OCI-LY7 (cell line): ENCODE measurements at regions not wholly inside any gene's neighbourhood (a gene's known extent, or its start where the extent isn't known, plus 50 kb on each side); places are given as distances from the start of the nearest gene placed in this dataset.

ENCODE experiments used
- BruUV-seq: library from RNA; stranded (reverse); fragments of 400-500 nt; replicated peaks from 2 replicates; lab custom pipeline; 2021; lab: Mats Ljungman, UMichigan
- CTCF ChIA-PET: fragments of 300-600 bp; sonication (Branson Sonifier 250); formaldehyde crosslinking; loops from one replicate; lab custom pipeline; 2022; ENCODE audit warnings: antibody characterized with exemption; ENCODE audit not compliant: unreplicated experiment; lab: Charles Lee
- POLR2A ChIA-PET: fragments of 300-600 bp; sonication (Branson Sonifier 250); formaldehyde crosslinking; loops from one replicate; lab custom pipeline; 2022; ENCODE audit warnings: antibody characterized with exemption; lab: Charles Lee
- DNase-seq: peaks from one replicate; pipeline ENCODE4 v3.0.0-alpha.2; 2015; ENCODE audit warnings: low spot score
- H2AFZ ChIP-seq: fragments of 200-600 bp; sonication (generic), shearing (Covaris generic); 2 replicates; pipeline ENCODE4 v1.6.1; 2014; ENCODE audit warnings: mild to moderate bottlenecking, antibody characterized with exemption, low read length, moderate library complexity
- H3K27ac ChIP-seq: fragments of 200-600 bp; sonication (generic); 2 replicates; pipeline ENCODE4 v1.5.1; 2014; ENCODE audit warnings: mixed run types, low read depth, mild to moderate bottlenecking, moderate library complexity, low read length, inconsistent platforms; ENCODE audit not compliant: poor library complexity, severe bottlenecking
- H3K36me3 ChIP-seq: fragments of 200-600 bp; sonication (generic); 2 replicates; pipeline ENCODE4 v1.6.1; 2014; ENCODE audit warnings: mild to moderate bottlenecking, antibody characterized with exemption, low read length, moderate library complexity, mixed read lengths; ENCODE audit not compliant: insufficient read depth
- H3K4me1 ChIP-seq: fragments of 200-600 bp; sonication (generic); 2 replicates; pipeline ENCODE4 v1.5.1; 2014; ENCODE audit warnings: mild to moderate bottlenecking, low read length; ENCODE audit not compliant: insufficient read depth, poor library complexity, severe bottlenecking
- H3K4me2 ChIP-seq: fragments of 200-600 bp; sonication (generic); 2 replicates; pipeline ENCODE4 v1.6.1; 2014; ENCODE audit warnings: mild to moderate bottlenecking, low read length
- H3K4me3 ChIP-seq: fragments of 200-600 bp; sonication (generic); 2 replicates; pipeline ENCODE4 v1.5.1; 2014; ENCODE audit warnings: mild to moderate bottlenecking, low read depth, low read length; ENCODE audit not compliant: poor library complexity, severe bottlenecking
- H3K79me2 ChIP-seq: fragments of 200-600 bp; sonication (generic); 2 replicates; pipeline ENCODE4 v1.6.1; 2016; ENCODE audit warnings: low read depth, mild to moderate bottlenecking, low read length, moderate library complexity, mixed read lengths; ENCODE audit not compliant: insufficient read depth
- H3K9me2 ChIP-seq: fragments of 200-600 bp; sonication (generic); 2 replicates; pipeline ENCODE4 v1.6.1; 2016; ENCODE audit warnings: mild to moderate bottlenecking, low read length, mixed read lengths; ENCODE audit not compliant: insufficient read depth
- H3K9me3 ChIP-seq: fragments of 200-600 bp; sonication (generic); 2 replicates; pipeline ENCODE4 v1.6.1; 2014; ENCODE audit warnings: mild to moderate bottlenecking, mixed run types, low read length, mixed read lengths
- H4K20me1 ChIP-seq: fragments of 200-600 bp; sonication (generic); 2 replicates; pipeline ENCODE4 v1.6.1; 2014; ENCODE audit warnings: mild to moderate bottlenecking, antibody characterized with exemption, low read length, moderate library complexity, mixed read lengths; ENCODE audit not compliant: insufficient read depth
- CTCF ChIP-seq: fragments of 200-600 bp; sonication (generic); conservative IDR thresholded peaks from 2 replicates; pipeline ENCODE4 v1.5.1; 2014; ENCODE audit warnings: mild to moderate bottlenecking, antibody characterized with exemption, low read length, moderate library complexity, mixed read lengths
- EZH2phosphoT487 ChIP-seq: fragments of 200-600 bp; sonication (generic); IDR thresholded peaks from 2 replicates; pipeline ENCODE4 v1.6.1; 2018; ENCODE audit warnings: low read depth, borderline replicate concordance, mild to moderate bottlenecking, mixed run types, antibody characterized with exemption, low read length, moderate library complexity, mixed read lengths
- intact Hi-C: fragments of 100-400 bp; cut with micrococcal nuclease; formaldehyde crosslinking; loops from one replicate; pipeline ENCODE4 v1.10.0; 2022; ENCODE audit not compliant: unreplicated experiment

GRCh38 chr1:219783605-219784235 lies 144.6 kb downstream of the SLC30A10 start:
- Histone ChIP-seq H3K36me3 (no peaks in the 10 kb centered on the region), H3K9me2 (no peaks in the 10 kb centered on the region), H3K9me3 (no peaks in the 10 kb centered on the region), H4K20me1 (no peaks in the 10 kb centered on the region), H2AFZ (no peak overlapping the region), H3K79me2 (no peaks in the 10 kb centered on the region), H3K4me3 (no peak overlapping the region), H3K4me1 (no peaks in the 10 kb centered on the region), H3K4me2 (no peak overlapping the region), H3K27ac (no peak overlapping the region)
- BruUV-seq, result no TSS peak
- DNase-seq, result no peak
- ChIA-PET POLR2A (interaction anchor here (0.6 kb wide), 1 partner anchor 398 kb away, joined by 3 read pairs; no protein-coding TSS in a partner anchor), CTCF (no interaction called here)
- TF ChIP-seq EZH2phosphoT487, result no peak
- no peak for TF ChIP-seq CTCF
- intact Hi-C loops, result no loop called here

- no peaks in the 10 kb centered on the region for H3K4me1 ChIP-seq
- intact Hi-C loops, result no loop called here
- no peaks in the 10 kb centered on the region for H3K79me2 ChIP-seq
- no peaks in the 10 kb centered on the region for H4K20me1 ChIP-seq
- no peaks in the 10 kb centered on the region for H3K36me3 ChIP-seq
- ChIA-PET CTCF (no interaction called here), POLR2A (interaction anchor here (0.6 kb wide), 1 partner anchor 538 kb away, joined by 3 read pairs; no protein-coding TSS in a partner anchor)
- no peak overlapping the region for H3K27ac ChIP-seq
- no peaks in the 10 kb centered on the region for H3K9me3 ChIP-seq
- DNase-seq, result no peak
- H2AFZ ChIP-seq, result no peak overlapping the region
- H3K9me2 ChIP-seq, result no peaks in the 10 kb centered on the region
- no peak overlapping the region for H3K4me3 ChIP-seq
- BruUV-seq, result no TSS peak
- TF ChIP-seq EZH2phosphoT487 (no peak), CTCF (no peak)
- no peak overlapping the region for H3K4me2 ChIP-seq
Measured at GRCh38 chr1:219782929-219783328, 145.4 kb downstream of the SLC30A10 start.

GRCh38 chr1:219782311-219782710 lies 146.0 kb downstream of the SLC30A10 start:
- Histone ChIP-seq H4K20me1 (no peaks in the 10 kb centered on the region), H3K27ac (no peak overlapping the region), H3K4me3 (no peak overlapping the region), H3K36me3 (no peaks in the 10 kb centered on the region), H3K9me2 (no peaks in the 10 kb centered on the region), H2AFZ (no peak overlapping the region), H3K4me2 (no peak overlapping the region), H3K9me3 (no peaks in the 10 kb centered on the region), H3K4me1 (no peaks in the 10 kb centered on the region), H3K79me2 (no peaks in the 10 kb centered on the region)
- intact Hi-C loops, result no loop called here
- no peak for DNase-seq
- BruUV-seq, result no TSS peak
- ChIA-PET CTCF (no interaction called here), POLR2A (no interaction called here)
- TF ChIP-seq EZH2phosphoT487 (no peak), CTCF (no peak)
